IPS DF 4.7 (cell line): ENCODE measurements at regions not wholly inside any gene's neighbourhood (a gene's known extent, or its start where the extent isn't known, plus 50 kb on each side); places are given as distances from the start of the nearest gene placed in this dataset.

ENCODE experiments used
- DNase-seq: peaks from one replicate; pipeline ENCODE4 v3.0.0-alpha.2; 2013; ENCODE audit warnings: low spot score; ENCODE audit errors: extremely low read depth

DNA sequence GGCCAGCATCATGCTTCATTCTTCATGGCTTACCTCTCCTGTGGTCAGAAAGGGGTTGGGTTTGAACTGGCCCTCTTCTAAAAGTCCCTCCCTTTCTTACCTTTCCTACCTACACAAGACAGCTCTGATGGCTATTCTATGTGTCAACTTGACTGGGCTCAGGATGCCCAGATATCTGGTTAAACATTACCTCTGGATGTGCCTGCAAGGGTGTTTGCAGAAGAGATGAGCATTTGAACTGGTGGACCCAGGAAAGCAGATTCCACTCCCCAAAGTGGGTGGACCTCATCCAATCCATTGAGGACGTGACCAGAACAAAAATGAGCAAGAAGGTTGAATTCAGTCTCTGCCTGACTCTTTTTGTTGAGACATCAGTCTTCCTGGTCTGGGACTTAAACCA lies 79.0 kb upstream of the TCF7L2 start:
- no peak for DNase-seq

DNA sequence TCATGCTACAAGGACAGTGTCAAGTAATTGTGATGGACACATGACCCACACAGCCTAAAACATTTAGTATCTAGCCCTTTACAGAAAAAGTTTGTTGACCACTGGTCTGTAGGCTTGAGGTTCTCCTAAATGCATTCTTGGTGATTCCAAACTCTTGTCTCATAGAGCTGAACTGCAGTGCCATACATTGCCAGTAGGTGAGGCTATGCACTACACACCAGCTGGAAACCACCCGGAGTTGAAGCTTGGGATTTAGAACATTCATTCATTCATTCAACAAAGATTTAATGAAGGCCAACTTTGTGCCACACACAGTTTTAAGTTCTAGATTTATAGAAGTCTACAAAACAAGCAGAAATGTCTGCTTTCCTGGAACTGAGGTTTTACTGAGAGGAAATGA lies 77.3 kb upstream of the TCF7L2 start:
- peak; percentile 22 for DNase-seq

DNA sequence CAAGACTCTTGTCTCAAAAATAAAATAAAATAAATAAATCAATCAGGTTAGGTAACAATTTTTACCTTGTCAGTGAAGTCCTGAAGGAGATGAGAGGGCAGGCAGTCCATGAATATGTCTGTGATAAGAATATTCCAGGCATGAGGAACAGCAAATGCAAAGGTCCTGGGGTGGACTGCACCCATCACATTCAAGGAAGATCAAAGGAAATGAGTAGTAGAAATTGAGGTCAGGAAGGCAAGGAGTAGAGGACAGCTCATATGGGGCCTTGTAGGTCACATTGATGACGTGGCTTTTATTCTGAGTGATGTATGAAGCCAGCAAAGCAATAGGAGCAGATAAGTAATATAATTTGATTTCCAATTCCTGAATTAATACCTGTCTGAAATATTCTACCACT lies 76.5 kb upstream of the TCF7L2 start:
- DNase-seq: no peak

DNA sequence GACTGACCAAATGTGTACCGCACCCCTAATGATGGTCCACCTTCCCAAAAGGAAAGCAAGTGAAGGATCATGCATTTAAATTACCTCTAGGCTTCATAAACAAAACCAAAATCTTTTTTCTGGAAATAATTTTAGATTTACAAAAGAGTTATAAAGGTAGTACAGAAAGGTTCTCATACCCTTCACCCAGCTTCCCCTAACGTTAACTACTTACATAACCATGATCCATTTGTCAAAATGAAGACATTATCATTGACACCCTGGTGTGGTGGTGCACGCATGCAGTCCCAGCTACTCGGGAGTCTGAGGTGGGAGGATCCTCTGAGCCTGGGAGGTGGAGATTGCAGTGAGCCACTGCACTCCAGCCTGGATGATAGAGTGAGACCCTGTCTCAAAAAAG lies 75.1 kb upstream of the TCF7L2 start:
- no peak for DNase-seq

DNA sequence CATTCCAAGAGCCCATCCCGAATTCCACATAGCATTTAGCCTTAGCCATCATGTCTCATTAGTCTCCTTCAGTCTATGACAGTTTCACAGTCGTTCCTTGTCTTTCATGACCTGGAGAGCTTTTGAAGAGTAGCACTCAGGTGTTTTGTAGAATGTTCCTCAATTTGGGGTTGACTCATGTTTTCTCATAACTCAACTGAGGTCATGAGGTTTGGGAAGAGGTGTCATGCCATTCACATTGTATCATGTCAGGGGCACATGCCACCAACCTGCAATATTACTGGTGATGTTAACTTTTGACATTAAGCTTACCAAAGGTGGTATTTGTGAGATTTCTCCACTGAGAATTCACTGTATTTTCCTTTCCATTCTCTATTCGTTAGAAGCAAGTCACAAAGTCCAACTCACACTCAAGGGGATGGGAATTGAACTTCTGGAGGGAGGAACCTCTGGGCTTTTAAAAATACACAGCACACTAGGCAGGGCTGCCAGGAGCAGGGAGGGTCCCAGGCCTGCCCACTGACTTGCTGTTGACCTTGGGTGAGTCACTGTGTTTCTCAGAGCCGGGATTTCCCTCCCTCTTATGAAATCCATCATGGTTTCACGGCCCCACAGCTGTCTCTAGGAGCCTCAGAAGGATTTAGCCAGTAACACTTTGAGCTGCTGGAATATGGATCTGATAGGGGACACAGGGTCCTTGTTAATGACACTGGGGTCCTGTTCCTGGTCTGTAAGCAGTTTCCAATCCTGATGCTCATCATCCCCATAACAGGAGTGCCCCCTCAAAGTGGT lies 74.4 kb upstream of the TCF7L2 start:
- DNase-seq: no peak

DNA sequence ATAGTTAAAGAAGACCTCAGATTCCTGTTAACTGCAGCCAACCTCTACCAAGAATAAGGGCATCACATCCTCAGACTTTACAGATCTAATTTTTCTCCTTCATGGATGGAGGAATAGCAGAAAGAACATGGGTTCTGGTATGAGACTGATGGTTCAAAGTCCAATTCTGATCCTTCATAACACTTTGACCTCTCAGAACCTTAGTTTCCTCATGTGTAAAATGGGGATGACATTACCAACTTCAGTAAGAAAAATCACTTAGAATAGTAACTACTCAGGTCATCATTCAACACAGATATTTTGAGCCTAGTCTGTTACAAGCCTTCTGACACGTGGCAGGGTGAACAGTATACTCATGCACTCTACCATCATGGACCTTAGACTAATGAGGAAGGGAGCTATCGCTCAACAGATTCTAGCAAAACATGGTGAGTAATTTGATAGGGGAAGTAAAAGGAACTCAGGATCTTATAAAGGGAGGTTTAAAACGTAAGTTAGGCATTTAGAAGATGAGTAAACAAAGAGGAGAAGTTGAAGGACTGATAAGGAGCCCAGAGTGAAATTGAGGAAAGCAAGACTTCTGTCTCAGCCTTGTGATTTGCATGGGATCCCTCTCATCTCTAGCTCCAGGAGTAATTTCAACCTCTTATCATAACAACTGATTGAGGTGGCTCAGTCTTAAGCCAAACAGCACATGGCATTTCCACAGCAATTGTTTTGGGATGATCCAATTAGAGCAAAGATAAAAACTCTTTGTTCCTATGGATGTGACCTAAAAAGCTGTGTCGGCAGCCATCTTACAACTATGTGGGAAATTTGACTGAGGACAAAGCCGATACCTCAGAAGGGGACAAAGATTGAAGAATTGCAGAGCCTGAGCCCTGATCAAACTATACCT lies 69.2 kb upstream of the TCF7L2 start:
- DNase-seq: no peak

DNA sequence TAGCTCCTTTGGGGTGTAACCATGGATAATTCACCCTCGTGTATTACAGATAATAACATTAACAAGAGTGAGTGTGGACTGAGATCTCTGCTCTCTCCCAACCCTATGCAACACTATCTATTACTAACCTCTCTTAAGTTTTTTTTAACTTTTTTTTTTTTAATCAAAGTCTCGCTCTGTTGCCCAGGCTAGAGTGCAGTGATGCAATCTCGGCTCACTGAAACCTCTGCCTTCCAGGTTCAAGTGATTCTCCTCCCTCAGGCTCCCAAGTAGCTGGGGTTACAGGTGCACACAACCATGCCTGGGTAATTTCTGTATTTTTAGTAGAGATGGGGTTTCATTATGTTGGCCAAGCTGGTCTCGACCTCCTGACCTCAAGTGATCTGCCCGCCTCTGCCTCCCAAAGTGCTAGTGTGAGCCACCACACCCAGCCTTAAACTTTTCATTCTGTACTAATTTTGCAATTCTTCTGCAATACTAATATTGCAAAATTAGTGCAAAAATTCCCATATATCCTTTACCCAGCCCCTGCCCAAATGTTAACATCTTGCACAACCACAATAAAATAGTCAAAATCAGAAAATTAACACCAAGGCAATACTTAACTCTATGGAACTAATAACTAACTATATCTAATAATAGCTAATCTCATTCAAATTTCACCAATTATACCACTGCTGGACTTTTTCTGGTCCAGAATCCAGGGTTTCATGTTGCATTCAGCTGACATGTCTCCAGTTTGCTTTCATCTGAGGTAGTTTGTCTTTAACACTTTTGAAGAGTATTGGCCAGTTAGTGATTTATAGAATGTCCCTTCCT lies 66.5 kb upstream of the TCF7L2 start:
- DNase-seq: no peak

DNA sequence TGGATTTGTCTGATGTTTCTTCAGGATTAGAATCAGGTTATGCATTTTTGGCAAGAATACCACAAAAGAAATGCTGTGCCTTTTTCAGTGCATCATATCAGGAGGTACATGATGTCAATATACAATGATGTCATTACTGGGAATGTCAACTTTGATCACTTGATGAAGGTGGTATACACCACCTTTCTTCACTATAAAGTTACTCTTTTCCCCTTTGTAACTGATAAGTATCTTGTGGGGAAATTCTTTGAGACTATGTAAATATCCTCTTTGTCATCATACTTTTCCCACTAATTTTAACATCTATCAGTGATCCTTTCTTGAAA lies 65.9 kb upstream of the TCF7L2 start:
- no peak for DNase-seq

DNA sequence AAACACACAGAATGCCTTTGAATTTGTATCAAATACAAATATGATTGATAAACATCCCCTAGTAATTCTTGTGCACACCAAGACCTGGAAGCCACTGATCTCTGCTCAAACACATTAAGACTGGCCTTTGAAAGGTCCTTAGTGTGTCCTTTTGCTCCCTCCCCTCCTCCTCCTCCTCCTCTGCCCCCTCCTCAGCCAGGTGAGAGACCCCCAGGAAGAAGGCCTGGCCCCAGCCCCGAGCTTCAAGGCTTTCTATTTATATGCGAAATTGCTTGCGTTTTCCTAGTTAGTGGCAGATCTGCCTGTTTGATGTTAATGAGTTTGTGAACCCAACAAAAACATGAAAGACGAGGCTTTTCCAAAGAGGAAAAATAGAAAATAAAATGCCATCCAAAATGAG lies 63.6 kb upstream of the TCF7L2 start:
- DNase-seq: no peak

DNA sequence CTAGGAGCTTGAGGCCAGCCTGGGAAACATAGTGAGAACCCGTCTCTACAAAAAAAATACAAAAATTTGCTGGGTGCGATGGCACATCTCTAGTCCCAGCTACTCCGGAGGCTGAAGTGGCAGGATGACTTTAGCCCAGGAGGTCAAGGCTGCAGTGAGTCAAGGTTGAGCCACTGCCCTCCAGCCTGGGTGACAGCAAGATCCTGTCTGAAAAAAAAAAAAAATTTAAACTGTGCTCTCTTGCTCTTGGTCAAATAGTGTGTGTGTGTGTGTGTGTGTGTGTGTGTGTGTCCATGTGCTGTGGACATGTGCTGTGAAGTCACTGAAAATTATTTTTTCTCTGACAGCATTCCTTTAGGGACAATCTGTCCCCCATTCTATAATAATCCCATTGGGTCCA lies 62.1 kb upstream of the TCF7L2 start:
- no peak for DNase-seq

DNA sequence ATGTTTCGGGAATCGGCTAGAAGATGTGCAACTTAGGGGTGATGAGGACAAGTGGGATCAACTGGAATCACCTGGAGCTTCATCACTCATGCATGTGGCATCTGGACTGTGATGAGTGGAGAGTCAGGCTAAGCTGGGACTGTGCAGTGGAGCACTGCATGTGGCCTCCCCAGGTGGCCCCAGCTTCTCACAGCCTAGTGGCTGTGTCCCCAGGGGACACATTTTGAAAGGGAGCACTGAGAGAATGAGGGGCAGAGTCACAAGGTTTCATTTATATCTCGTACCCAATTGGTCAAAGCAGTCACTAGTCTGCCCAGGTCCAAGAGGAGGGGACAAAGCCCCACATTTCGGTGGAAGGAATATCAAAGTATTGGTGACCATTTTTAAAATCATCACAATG lies 54.8 kb upstream of the TCF7L2 start:
- no peak for DNase-seq

DNA sequence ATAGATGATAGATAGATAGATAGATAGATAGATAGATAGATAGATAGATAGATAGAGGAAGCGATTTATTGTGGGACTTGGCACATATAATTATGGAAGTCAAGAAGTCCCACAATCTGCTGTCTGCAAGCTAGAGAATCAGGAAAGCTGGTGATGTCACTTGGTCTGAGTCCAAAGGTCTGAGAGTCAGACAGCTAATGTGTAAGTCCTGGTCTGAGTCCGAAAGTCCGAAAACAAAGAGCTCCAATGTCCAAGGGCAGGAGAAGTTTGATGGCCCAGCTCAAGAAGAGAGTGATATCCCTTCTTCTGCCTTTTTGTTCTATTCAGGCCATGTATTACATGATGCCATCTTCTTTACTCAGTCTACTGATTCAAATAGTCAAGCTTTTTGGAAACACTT lies 53.8 kb upstream of the TCF7L2 start:
- no peak for DNase-seq

DNA sequence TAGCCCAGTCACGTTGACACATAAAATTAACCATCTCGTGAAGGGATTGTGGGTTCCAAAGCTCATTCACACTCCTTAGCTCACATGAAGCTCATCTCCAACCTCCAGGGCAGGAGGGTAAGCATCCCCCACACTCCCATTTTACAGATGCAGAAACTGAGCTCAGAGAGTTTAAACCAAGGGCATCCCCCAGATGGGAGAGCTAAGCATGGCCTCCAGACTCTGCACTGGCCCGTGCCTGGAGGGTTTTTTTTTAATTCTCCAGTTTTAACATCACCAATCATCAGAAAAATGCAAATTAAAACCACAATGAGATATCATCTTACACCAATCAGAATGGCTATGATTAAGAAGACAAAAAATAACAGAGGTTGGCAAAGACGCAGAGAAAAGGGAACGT lies 53.3 kb upstream of the TCF7L2 start:
- no peak for DNase-seq

DNA sequence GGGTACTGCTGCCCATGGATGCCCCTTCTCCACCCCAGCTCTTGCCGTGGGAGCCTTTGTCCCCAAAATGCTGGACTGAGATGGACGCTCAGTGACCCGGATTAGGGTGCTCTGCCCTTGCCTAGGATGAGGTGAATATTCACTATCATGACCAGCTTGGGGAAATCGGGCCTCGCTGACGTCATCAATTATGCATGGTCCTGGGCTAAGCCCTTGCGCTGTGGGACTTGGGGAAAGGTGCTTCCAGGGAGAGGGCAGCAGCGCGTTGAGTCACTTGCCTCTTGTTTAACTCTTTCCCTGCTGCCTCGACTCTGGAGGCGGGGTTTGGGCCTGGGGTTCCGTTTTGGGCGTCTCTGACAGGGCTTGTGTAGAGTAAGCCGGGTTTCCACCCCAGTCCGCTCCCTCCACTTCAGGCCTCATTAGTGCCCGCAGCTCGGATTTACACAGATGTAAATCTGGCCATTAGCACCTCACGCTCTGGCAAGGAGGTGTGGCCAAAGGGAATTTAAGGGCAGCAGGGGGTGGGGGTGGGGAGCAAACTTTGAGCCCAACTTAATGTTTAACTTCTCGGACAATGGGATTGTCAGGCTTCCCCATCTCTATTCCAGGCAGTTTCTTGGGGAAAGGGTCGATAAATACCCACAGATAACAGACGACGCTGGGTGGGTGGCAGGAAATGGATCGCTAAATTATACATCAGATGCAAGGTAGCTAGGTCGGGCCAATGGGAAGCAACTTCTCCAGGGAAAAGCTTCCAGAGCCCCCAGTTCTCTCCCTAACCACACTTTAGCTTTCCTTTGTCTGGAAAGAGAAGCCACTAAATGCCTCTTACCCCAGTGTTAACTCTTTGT lies 51.3 kb upstream of the TCF7L2 start:
- DNase-seq: peak; percentile 79

DNA sequence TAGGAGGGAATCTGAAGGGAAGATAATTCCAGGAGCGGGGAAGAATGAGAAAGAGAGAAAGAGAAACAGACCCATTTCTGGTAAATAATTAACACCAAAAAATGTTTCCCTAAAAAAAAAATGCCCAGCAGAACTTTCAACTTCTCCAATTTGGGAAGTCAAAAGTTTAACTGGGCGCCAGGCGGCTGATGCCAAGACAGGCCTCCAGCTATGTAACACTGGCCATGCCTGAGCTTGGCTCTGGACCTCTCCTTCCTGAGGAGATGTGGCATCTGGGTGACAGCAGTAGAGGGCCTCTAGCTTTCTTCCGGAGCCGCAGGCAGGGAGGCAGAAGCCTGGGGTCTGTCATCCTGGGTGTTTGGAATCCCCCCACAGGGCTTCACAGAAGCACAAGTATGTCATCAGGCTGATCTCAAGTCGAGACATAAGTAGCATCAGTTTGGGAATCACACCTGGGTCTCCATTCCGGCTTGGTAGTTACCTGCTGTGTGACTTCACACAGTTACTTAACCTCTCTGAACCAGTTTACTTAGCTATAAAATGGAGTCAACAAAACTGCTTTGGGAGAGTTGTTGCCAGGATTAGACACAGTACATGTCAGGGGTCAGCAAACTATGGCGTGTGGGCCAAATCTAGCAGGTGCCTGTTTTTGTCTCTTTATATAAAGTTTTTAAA lies 50.5 kb upstream of the TCF7L2 start:
- DNase-seq: no peak
